GM21737 (cell line): ENCODE measurements at regions not wholly inside any gene's neighbourhood (a gene's known extent, or its start where the extent isn't known, plus 50 kb on each side); places are given as distances from the start of the nearest gene placed in this dataset.

Experiments
- ATAC-seq: cut with Tn5 transposase; IDR thresholded peaks from one replicate; pipeline ENCODE4 v1.9.1; 2021; ENCODE audit warnings: mild to moderate bottlenecking, moderate library complexity; ENCODE audit not compliant: unreplicated experiment

DNA sequence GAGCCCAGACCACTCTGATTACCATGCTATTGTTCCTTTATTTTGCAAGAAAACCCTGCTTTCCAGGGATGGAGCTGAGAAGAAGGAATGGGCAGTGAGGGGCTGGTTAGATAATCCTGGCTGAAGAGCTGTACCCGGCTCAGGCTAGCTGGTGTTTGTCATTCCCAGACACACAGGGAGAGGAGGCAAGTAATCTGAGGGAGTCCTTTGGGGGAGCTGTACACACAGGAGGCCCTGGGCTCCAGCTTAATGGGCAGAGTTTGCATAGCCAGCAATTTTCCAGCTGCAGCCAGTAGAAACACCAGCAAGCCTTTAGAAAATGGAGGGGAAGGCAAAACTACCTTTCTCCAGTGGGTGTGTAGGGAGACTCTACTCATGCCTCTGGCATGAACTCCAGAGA, 259.3 kb downstream of the SOX11 start:
- ATAC-seq: no peak

- no peak for ATAC-seq
Measured at GRCh38 chr2:5953525-5953924, 261.3 kb downstream of the SOX11 start.

GRCh38 chr2:5954509-5954908, 262.3 kb downstream of the SOX11 start:
- no peak for ATAC-seq

DNA sequence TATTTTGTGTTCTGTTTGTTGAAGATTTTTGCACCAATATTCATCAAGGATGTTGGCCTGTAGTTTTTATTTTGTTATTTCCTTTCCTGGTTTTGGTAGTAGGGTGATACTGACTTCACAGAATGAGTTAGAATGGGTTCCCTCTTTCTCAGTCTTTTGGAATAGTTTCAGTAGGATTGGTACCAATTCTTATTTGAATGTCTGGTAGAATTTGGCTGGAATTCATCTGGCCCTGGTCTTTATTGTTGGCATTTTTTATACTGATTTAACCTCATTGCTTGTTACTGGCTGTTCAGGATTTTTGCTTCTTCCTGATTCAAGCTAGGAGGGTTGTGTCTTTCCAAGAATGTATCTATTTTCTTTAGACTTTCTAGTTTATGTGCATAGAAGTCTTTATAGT, 263.7 kb downstream of the SOX11 start:
- ATAC-seq: no peak

DNA sequence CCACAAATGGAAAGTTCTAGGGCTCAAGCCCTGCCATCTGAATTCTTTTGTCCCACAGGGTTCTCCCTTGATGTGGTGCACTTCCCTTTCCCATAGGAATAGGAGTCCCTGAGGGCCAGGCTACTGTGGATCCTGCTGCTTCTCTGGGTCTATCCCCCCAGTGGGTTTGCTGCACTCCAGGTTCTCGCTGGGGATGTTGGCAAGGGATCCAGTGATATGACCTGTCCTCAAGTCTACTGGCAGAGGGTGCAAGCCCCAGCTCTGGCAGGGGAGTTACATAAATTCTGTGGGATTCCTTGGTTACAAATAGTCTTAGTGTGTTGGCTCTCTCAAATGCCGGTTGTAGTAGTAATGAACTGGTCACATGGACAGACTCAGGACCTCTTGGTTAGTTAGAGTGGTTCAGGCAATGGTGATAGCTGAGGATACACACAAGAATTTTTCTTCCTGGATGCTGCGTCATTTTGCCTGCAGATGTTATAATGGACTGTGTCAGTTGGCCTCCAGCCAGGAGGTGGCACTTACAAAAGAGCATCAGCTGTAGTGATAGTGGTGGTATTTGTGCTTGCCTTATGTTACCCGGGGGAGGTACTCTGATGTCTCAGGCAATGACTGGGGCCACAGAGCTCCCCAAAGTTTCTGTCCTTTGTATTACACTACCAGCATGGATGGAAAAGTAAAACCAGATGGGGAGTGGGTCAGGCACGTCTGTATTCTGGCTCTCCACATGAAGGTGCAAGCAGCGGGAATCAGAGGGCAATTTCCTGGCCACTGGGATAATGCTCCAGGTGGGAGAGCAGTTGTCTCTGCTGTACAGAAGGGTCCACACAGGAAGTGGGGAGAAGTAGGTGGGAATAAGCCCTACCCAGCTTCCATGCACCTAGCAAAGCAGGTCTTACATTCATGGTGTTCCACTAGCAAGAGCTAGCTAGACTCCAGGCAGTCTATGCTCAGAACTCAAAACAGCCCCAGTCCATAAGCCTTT, 267.9 kb downstream of the SOX11 start:
- ATAC-seq: no peak

GRCh38 chr2:5967506-5967905, 275.3 kb downstream of the SOX11 start:
- no peak for ATAC-seq

- ATAC-seq: no peak
Measured at GRCh38 chr2:5969303-5969702, 277.1 kb downstream of the SOX11 start.

DNA sequence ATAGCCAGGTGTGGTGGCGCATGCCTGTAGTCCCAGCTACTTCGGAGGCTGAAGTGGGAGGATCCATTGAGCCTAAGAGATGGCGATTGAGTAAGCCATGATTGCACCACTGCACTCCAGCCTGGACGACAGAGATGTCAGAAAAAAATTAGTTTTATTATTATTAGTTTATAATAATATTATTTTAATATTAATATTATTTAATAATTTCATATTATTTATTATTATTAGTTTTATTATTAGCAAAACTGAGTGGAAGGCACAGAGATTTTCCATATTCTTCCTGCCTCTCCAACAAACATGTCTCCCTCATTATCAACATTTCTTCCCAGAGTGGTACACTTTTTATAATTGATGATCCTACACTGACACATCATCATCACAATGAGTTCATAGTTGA, 278.2 kb downstream of the SOX11 start:
- no peak for ATAC-seq

- ATAC-seq: no peak
Measured at GRCh38 chr2:5974477-5974876, 282.3 kb downstream of the SOX11 start.

- no peak for ATAC-seq
Measured at GRCh38 chr2:5975401-5975800, 283.2 kb downstream of the SOX11 start.

GRCh38 chr2:5976531-5977065, 284.4 kb downstream of the SOX11 start:
- ATAC-seq: no peak

- ATAC-seq: no peak
Measured at GRCh38 chr2:5977477-5977876, 285.3 kb downstream of the SOX11 start.

GRCh38 chr2:5978131-5978751, 286.1 kb downstream of the SOX11 start:
- no peak for ATAC-seq

DNA sequence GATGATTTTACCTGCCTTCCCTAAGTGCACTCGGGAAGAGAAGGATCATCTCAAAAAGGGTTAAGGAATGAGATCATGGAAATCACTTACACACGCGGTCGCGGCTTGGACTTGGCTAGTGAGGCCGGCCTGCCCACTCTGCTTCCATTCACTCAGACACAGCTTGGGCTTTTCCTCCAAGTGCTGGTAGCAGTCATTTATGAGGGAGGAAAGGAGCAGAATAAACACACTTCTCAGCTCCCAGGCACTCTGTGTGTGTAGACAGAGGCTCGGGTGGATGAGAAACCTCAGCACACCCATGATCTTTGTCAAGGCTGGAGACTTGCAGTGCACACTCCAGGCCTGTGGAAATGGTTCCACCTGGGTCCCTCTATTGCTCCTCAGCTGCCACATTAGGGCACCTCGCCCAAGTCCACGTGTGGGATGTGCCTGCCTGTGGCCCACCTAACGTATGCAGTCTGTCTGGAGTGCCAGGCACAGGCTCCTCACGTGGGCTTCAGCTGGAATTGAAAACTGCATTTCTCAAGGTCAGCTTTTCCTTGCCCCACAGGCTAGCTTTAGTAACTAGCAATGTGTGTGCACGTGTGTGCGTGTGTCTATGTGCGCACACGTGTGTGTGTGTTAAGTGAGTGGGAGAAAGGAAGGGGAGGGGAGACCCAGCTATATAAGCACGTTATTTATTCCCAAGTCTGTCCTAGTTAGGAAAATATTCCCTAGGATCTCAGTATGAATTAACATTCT, 288.4 kb downstream of the SOX11 start:
- no peak for ATAC-seq

DNA sequence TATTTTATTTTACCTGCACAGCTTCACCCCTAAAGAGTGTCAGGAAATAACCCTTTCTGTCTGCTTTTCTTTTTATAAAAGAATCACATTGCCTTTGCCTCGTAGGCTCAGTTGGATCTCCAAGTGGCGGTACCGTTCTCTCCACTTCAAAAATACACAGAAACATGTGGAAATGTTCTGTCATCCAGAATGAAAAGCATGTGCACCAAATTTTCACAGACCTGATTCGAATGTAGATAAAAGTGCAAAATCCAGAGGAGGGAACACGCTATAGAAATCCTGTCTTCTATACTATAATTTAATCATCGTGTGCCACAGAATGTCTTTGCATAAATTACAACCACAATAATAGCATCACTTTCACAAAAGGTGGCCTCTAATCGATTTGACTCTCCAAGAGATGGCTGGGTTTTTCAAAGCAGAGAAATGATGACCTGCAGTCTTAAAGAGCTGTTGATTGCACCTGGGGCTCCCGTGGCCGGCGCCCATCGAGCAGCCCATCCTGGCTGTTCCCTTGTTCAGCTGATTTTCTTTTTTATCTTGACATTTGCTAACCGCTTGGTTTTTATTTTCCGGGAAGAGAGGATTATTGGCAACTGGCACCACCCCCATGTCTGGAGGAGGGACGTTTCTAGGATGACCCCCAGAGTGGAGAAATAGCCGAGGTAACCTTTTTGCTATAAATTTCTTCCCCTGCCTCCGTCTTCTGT, 290.2 kb downstream of the SOX11 start:
- no peak for ATAC-seq

DNA sequence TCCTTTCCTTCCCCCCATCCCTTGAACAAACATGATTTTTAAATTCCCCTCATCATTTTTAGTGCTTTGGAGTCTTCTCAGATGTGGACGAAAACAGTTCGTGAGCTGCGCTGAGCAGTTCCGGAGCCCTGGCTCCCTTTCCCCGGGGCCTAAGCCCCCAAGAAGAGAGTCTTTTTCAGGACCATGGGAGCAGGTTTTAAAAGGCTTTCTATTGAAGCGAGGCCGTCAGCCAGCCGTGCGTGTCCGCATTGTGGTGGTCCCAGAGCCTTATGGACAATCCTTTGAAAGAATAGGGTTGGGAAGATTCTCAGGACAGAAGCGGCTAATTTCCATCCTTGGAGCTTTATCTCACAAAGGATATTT, 290.7 kb downstream of the SOX11 start:
- ATAC-seq: no peak

DNA sequence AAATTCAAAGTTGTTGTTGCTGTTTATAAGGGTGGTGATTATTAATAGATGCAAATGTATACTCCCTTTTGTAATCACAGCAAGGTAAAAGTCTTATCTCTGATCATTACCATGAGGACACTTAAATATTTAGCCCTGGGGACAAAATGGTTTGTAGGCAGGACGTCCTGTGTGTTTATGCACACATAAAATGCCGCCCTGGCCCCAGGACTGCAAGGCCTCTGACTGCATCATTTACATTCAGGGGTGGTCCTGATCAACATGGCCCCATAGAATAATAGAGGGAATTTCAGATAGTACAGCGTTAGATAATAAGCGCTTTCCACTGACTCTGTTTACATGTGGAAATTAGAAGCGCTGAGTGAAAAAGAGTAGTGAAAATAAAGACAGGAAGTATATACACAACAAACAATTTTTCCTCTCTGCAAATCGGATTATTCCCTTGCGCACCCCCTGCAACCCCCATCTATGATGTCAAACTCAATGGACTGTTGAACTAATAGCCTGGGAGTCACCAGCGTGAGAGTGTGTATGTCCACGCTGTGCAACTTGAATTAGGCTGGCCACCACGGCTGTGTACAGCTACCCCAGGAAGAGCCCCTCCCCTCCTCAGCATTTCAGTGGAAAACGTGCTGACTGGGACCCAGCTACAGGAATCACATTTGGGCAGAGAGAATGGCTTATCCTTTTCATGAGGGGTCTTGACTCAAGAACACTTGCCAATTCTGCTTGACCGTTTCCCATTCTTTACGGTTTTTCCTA, 291.5 kb downstream of the SOX11 start:
- ATAC-seq: no peak

GRCh38 chr2:5984273-5984655, 292.1 kb downstream of the SOX11 start:
- ATAC-seq: no peak

- ATAC-seq: no peak
Measured at GRCh38 chr2:5984946-5985345, 292.8 kb downstream of the SOX11 start.
